ENCODE measurements at regions not wholly inside any gene's neighbourhood (a gene's known extent, or its start where the extent isn't known, plus 50 kb on each side); places are given as distances from the start of the nearest gene placed in this dataset.

- H3K4me3 Mint-ChIP-seq = no peak overlapping the region
- no peaks in the 10 kb centered on the region for H3K27me3 Mint-ChIP-seq
- no peak overlapping the region for H3K27ac Mint-ChIP-seq (ENCODE audit: low read depth)
- no peaks in the 10 kb centered on the region for H3K4me1 Mint-ChIP-seq
- no peaks in the 10 kb centered on the region for H3K36me3 Mint-ChIP-seq (ENCODE audit: insufficient read depth)
- no peak for ATAC-seq (replicated peaks; ENCODE audit: extremely low read depth, poor library complexity, severe bottlenecking)
- DNase-seq (ENCODE audit: low spot score in 2 of 2) = no peak
- H3K9me3 Mint-ChIP-seq = peaks cover 36% of the 10 kb centered on the region
Observed at GRCh38 chr1:80099713-80100112, 1093.2 kb upstream of the ADGRL4 start.

DNA sequence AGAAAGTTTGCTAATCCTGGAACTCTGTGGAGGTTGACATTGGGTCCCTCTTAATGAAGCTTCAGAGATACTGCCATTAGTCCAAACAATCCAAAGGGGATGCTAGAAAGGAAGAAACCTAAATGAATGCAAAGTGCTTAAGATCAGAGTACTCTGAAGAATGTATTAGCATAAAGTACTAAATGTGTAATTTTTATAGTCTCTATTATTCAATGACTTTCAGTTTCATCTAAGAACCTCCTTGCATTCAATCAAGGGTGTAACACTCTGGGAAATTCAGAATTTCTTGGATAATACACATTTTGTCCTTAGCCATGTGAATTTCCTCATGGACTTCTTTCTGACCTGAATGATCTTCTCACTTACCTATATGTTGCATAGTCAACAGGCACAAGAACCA is 1078.5 kb upstream of the ADGRL4 start:
- DNase-seq (ENCODE audit: low spot score in 2 of 2) (no peak), ATAC-seq (replicated peaks; ENCODE audit: extremely low read depth, poor library complexity, severe bottlenecking) (no peak)
- H3K27me3 Mint-ChIP-seq = no peaks in the 10 kb centered on the region
- H3K9me3 Mint-ChIP-seq = peaks cover 10% of the 10 kb centered on the region
- no peaks in the 10 kb centered on the region for H3K36me3 Mint-ChIP-seq (ENCODE audit: insufficient read depth)
- H3K4me3 Mint-ChIP-seq = no peak overlapping the region
- no peaks in the 10 kb centered on the region for H3K4me1 Mint-ChIP-seq
- H3K27ac Mint-ChIP-seq (ENCODE audit: low read depth) = no peak overlapping the region

GRCh38 chr1:80083892-80084291 is 1077.4 kb upstream of the ADGRL4 start:
- no peak overlapping the region for H3K4me3 Mint-ChIP-seq
- DNase-seq (ENCODE audit: low spot score in 2 of 2) = no peak
- H3K27me3 Mint-ChIP-seq = no peaks in the 10 kb centered on the region
- no peaks in the 10 kb centered on the region for H3K4me1 Mint-ChIP-seq
- no peaks in the 10 kb centered on the region for H3K36me3 Mint-ChIP-seq (ENCODE audit: insufficient read depth)
- ATAC-seq (replicated peaks; ENCODE audit: extremely low read depth, poor library complexity, severe bottlenecking) = no peak
- no peak overlapping the region for H3K27ac Mint-ChIP-seq (ENCODE audit: low read depth)
- peaks cover 10% of the 10 kb centered on the region for H3K9me3 Mint-ChIP-seq

GRCh38 chr1:80076469-80076868 is 1069.9 kb upstream of the ADGRL4 start:
- H3K4me1 Mint-ChIP-seq = no peaks in the 10 kb centered on the region
- H3K4me3 Mint-ChIP-seq = no peak overlapping the region
- no peak for ATAC-seq (replicated peaks; ENCODE audit: extremely low read depth, poor library complexity, severe bottlenecking)

DNA sequence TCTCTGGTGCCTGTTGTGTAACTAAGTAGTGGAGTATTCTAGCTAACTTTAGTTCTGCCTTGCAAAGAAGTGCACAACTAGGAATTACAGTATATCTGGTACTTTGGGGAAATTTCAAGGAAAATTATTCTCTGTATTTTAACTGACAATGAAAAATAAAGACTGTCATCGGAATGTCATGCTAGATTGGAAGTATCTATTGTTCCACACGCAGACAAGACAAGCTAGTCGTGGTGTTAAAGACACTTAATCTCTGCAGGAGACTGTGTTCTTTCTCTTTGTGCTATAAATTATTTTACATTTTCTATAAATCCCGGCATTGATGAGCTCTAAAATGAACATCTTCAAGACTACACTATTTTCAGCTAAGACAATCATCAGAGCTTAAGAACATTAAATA is 1068.8 kb upstream of the ADGRL4 start:
- Mint-ChIP-seq H3K27ac (ENCODE audit: low read depth) (no peak overlapping the region), H3K4me3 (no peak overlapping the region), H3K36me3 (ENCODE audit: insufficient read depth) (no peaks in the 10 kb centered on the region), H3K4me1 (no peaks in the 10 kb centered on the region), H3K9me3 (peaks cover 13% of the 10 kb centered on the region), H3K27me3 (no peaks in the 10 kb centered on the region)
- no peak for ATAC-seq (replicated peaks; ENCODE audit: extremely low read depth, poor library complexity, severe bottlenecking)
- DNase-seq (ENCODE audit: low spot score in 2 of 2) = no peak

More at GRCh38 chr1:80076469-80076868, 1069.9 kb upstream of the ADGRL4 start:
- peaks cover 13% of the 10 kb centered on the region for H3K9me3 Mint-ChIP-seq
- H3K27me3 Mint-ChIP-seq = no peaks in the 10 kb centered on the region
- H3K27ac Mint-ChIP-seq (ENCODE audit: low read depth) = no peak overlapping the region
- no peaks in the 10 kb centered on the region for H3K36me3 Mint-ChIP-seq (ENCODE audit: insufficient read depth)
- DNase-seq (ENCODE audit: low spot score in 2 of 2) = no peak

GRCh38 chr1:80072563-80072962 is 1066.0 kb upstream of the ADGRL4 start:
- ATAC-seq (replicated peaks; ENCODE audit: extremely low read depth, poor library complexity, severe bottlenecking) (no peak), DNase-seq (ENCODE audit: low spot score in 2 of 2) (no peak)
- no peaks in the 10 kb centered on the region for H3K27me3 Mint-ChIP-seq
- peaks cover 9% of the 10 kb centered on the region for H3K9me3 Mint-ChIP-seq
- H3K27ac Mint-ChIP-seq (ENCODE audit: low read depth) = no peak overlapping the region
- no peaks in the 10 kb centered on the region for H3K36me3 Mint-ChIP-seq (ENCODE audit: insufficient read depth)
- no peaks in the 10 kb centered on the region for H3K4me1 Mint-ChIP-seq
- no peak overlapping the region for H3K4me3 Mint-ChIP-seq

GRCh38 chr1:80066060-80066459 is 1059.5 kb upstream of the ADGRL4 start:
- H3K4me3 Mint-ChIP-seq = no peak overlapping the region
- H3K4me1 Mint-ChIP-seq = no peaks in the 10 kb centered on the region
- no peak for DNase-seq (ENCODE audit: low spot score in 2 of 2)
- no peaks in the 10 kb centered on the region for H3K36me3 Mint-ChIP-seq (ENCODE audit: insufficient read depth)
- H3K27me3 Mint-ChIP-seq = no peaks in the 10 kb centered on the region
- H3K9me3 Mint-ChIP-seq = peaks cover 12% of the 10 kb centered on the region
- ATAC-seq (replicated peaks; ENCODE audit: extremely low read depth, poor library complexity, severe bottlenecking) = no peak
- no peak overlapping the region for H3K27ac Mint-ChIP-seq (ENCODE audit: low read depth)

DNA sequence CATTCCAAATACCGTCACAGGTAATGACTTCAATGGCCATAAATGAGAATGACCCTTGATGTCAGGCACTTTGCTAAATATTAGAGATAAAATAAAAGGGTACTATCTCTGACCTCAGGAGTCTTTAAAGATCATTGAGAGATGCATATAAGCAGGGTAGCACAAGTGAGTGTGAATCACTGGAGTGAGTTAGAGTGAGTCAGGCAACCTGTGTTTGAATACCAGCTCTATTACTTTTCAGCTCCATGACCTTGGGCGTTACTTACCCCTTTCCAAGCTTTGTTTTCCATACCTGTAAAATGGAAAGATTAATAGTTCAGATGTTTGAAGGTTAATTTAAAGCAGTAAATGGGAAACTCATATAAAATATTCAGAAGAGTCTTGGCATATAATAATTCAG is 1058.0 kb upstream of the ADGRL4 start:
- no peak overlapping the region for H3K27ac Mint-ChIP-seq (ENCODE audit: low read depth)
- no peak overlapping the region for H3K4me3 Mint-ChIP-seq
- no peaks in the 10 kb centered on the region for H3K4me1 Mint-ChIP-seq
- peaks cover 18% of the 10 kb centered on the region for H3K9me3 Mint-ChIP-seq
- ATAC-seq (replicated peaks; ENCODE audit: extremely low read depth, poor library complexity, severe bottlenecking) (no peak), DNase-seq (ENCODE audit: low spot score in 2 of 2) (no peak)
- no peaks in the 10 kb centered on the region for H3K27me3 Mint-ChIP-seq
- H3K36me3 Mint-ChIP-seq (ENCODE audit: insufficient read depth) = no peaks in the 10 kb centered on the region

DNA sequence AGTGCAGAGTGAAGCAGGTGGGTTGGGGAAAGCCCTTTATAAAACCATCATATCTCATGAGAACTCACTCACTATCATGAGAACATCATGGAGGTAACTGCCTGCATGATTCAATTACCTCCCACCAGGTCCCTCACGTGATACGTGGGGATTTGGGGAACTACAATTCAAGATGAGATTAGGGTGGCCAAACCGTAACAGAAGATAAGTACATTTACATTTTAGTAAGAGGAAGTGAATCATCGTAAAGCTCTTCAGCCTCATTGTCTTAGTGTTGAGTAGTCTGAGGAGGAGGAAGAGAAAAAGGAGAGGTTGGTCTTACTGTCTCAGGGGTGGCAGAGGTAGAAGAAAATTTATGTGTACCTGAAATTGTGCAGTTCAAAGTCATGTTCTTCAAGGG is 1053.4 kb upstream of the ADGRL4 start:
- Mint-ChIP-seq H3K9me3 (peaks cover 12% of the 10 kb centered on the region), H3K27me3 (no peaks in the 10 kb centered on the region), H3K27ac (ENCODE audit: low read depth) (no peak overlapping the region), H3K4me3 (no peak overlapping the region), H3K36me3 (ENCODE audit: insufficient read depth) (no peaks in the 10 kb centered on the region), H3K4me1 (no peaks in the 10 kb centered on the region)
- ATAC-seq (replicated peaks; ENCODE audit: extremely low read depth, poor library complexity, severe bottlenecking) (no peak), DNase-seq (ENCODE audit: low spot score in 2 of 2) (no peak)

GRCh38 chr1:80056179-80056578 is 1049.6 kb upstream of the ADGRL4 start:
- peaks cover 14% of the 10 kb centered on the region for H3K9me3 Mint-ChIP-seq
- no peaks in the 10 kb centered on the region for H3K27me3 Mint-ChIP-seq
- no peak overlapping the region for H3K27ac Mint-ChIP-seq (ENCODE audit: low read depth)
- DNase-seq (ENCODE audit: low spot score in 2 of 2) (no peak), ATAC-seq (replicated peaks; ENCODE audit: extremely low read depth, poor library complexity, severe bottlenecking) (no peak)
- no peak overlapping the region for H3K4me3 Mint-ChIP-seq
- H3K36me3 Mint-ChIP-seq (ENCODE audit: insufficient read depth) = no peaks in the 10 kb centered on the region
- no peaks in the 10 kb centered on the region for H3K4me1 Mint-ChIP-seq

DNA sequence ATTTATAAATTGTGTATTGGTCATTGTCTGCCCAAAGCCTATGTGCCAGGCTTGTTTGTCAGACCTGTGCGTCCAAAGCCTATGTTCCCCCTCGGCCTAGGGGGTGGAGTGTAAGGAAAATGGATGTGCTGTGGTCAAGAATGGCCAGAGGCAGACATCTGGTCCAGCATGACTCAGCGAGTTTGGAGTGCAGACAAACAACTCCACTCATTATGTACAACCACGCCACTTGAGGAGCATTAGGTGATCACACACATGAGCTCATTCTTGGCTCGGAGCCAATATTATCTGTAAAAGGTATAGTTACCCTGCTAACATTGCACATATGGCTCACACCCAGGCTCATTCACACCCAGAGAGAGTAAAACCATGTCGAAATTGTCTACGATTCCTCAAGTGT is 1047.6 kb upstream of the ADGRL4 start:
- Mint-ChIP-seq H3K4me3 (no peak overlapping the region), H3K27me3 (no peaks in the 10 kb centered on the region), H3K27ac (ENCODE audit: low read depth) (no peak overlapping the region), H3K4me1 (no peaks in the 10 kb centered on the region), H3K9me3 (peaks cover 6% of the 10 kb centered on the region), H3K36me3 (ENCODE audit: insufficient read depth) (no peaks in the 10 kb centered on the region)
- no peak for DNase-seq (ENCODE audit: low spot score in 2 of 2)
- no peak for ATAC-seq (replicated peaks; ENCODE audit: extremely low read depth, poor library complexity, severe bottlenecking)

DNA sequence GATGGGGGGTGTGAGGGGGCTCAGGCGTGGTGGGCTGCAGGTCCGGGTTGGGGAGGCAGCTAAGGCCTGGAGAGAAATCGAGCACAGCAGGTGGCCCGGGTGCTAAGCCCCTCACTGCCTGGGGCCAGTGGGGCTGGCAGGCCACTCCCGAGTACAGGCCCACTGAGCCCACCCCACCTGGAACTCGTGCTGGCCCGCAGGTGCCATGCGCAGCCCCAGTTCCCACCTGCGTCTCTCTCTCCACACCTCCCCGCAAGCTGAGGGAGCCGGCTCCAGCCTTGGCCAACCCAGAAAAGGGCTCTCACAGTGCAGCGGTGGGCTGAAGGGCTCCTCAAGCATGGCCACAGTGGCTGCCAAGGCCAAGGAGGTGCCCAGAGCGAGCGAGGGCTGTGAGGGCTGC is 1047.1 kb upstream of the ADGRL4 start:
- DNase-seq (ENCODE audit: low spot score in 2 of 2) (no peak), ATAC-seq (replicated peaks; ENCODE audit: extremely low read depth, poor library complexity, severe bottlenecking) (peak; percentile 27)
- peaks cover 6% of the 10 kb centered on the region for H3K9me3 Mint-ChIP-seq
- H3K27ac Mint-ChIP-seq (ENCODE audit: low read depth) = no peak overlapping the region
- H3K36me3 Mint-ChIP-seq (ENCODE audit: insufficient read depth) = no peaks in the 10 kb centered on the region
- no peaks in the 10 kb centered on the region for H3K27me3 Mint-ChIP-seq
- H3K4me3 Mint-ChIP-seq = no peak overlapping the region
- H3K4me1 Mint-ChIP-seq = no peaks in the 10 kb centered on the region

DNA sequence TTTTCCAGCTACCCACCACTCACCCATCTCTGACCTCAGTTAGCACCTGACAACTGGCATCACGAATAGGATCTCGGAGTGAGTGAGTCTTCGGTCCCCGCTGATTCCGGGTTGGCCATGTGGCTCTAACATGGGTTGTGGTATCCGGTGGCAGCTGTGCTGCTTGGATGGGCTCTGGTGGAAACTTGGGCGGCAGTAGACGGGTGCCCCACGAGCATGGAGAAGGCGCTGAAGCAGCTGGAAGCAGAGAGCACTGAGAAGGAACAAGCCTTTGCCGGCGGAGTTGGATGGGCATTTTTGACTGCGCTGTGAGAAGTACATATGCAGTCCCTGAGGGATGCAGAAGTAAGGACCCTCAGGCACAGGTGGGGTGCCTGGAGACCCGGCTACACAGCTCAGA is 1044.0 kb upstream of the ADGRL4 start:
- Mint-ChIP-seq H3K9me3 (peaks cover 11% of the 10 kb centered on the region), H3K27me3 (no peaks in the 10 kb centered on the region), H3K4me3 (no peak overlapping the region), H3K27ac (ENCODE audit: low read depth) (no peak overlapping the region), H3K36me3 (ENCODE audit: insufficient read depth) (no peaks in the 10 kb centered on the region), H3K4me1 (no peaks in the 10 kb centered on the region)
- no peak for ATAC-seq (replicated peaks; ENCODE audit: extremely low read depth, poor library complexity, severe bottlenecking)
- no peak for DNase-seq (ENCODE audit: low spot score in 2 of 2)

DNA sequence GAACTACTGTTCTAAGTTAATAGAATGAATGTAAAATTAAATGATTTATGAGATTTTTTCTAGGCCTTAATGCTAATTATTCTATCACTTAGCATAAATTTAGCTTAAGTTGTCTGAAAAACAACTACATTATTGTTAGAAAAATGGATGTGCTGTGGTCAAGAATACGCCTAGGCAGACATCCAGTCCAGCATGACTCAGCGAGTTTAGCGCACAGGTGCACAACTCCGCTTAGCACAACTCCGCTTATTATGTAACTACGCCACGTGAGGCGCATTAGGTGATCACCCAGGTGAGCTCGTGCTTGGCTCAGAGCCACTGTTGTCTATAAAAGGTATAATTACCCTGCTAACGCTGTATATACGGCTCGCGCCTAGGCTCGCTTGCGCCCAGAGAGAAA is 1043.6 kb upstream of the ADGRL4 start:
- H3K4me1 Mint-ChIP-seq = no peaks in the 10 kb centered on the region
- H3K36me3 Mint-ChIP-seq (ENCODE audit: insufficient read depth) = no peaks in the 10 kb centered on the region
- H3K27me3 Mint-ChIP-seq = no peaks in the 10 kb centered on the region
- H3K9me3 Mint-ChIP-seq = peaks cover 11% of the 10 kb centered on the region
- no peak overlapping the region for H3K4me3 Mint-ChIP-seq
- H3K27ac Mint-ChIP-seq (ENCODE audit: low read depth) = no peak overlapping the region
- no peak for DNase-seq (ENCODE audit: low spot score in 2 of 2)
- no peak for ATAC-seq (replicated peaks; ENCODE audit: extremely low read depth, poor library complexity, severe bottlenecking)

All from central memory CD8-positive, alpha-beta T cell (primary cell).